22Rv1 (cell line): ENCODE measurements at regions not wholly inside any gene's neighbourhood (a gene's known extent, or its start where the extent isn't known, plus 50 kb on each side); places are given as distances from the start of the nearest gene placed in this dataset.
"Not testable (repeated sequence)": the region's sequence is repeated elsewhere in the genome, so short reads cannot be mapped to it uniquely, and the experiment has no call there.

Experiments used
- H3K27ac ChIP-seq: fragments of 450-650 bp; 2 replicates; pipeline ENCODE4 v1.5.1; 2017
- CTCF ChIP-seq: fragments of 450-650 bp; IDR thresholded peaks from 2 replicates; pipeline ENCODE4 v1.5.1; 2017; ENCODE audit warnings: mild to moderate bottlenecking
- ZFX ChIP-seq: fragments of 450-650 bp; IDR thresholded peaks from 2 replicates; pipeline ENCODE4 v1.6.1; 2017; ENCODE audit warnings: antibody characterized with exemption, borderline replicate concordance

- TF ChIP-seq CTCF (no peak), ZFX (no peak)
- H3K27ac ChIP-seq = peak overlapping the region; percentile 67
Observed at GRCh38 chr10:46787321-46787615, 124.0 kb upstream of the PTPN20 start.

GRCh38 chr10:46792657-46793357 is 118.4 kb upstream of the PTPN20 start:
- not testable (repeated sequence) for H3K27ac ChIP-seq

GRCh38 chr10:46796351-46796750 is 114.9 kb upstream of the PTPN20 start:
- not testable (repeated sequence) for H3K27ac ChIP-seq

GRCh38 chr10:46802010-46802409 is 109.2 kb upstream of the PTPN20 start:
- not testable (repeated sequence) for H3K27ac ChIP-seq

- not testable (repeated sequence) for H3K27ac ChIP-seq
Observed at GRCh38 chr10:46803082-46803481, 108.1 kb upstream of the PTPN20 start.

- not testable (repeated sequence) for H3K27ac ChIP-seq
Observed at GRCh38 chr10:46810222-46810621, 101.0 kb upstream of the PTPN20 start.

- not testable (repeated sequence) for H3K27ac ChIP-seq
Observed at GRCh38 chr10:46816126-46816525, 95.1 kb upstream of the PTPN20 start.

GRCh38 chr10:46840393-46841050 is 70.7 kb upstream of the PTPN20 start:
- H3K27ac ChIP-seq = not testable (repeated sequence)

GRCh38 chr10:46841051-46841593 is 70.1 kb upstream of the PTPN20 start:
- not testable (repeated sequence) for H3K27ac ChIP-seq

GRCh38 chr10:46845194-46845593 is 66.0 kb upstream of the PTPN20 start:
- not testable (repeated sequence) for H3K27ac ChIP-seq

GRCh38 chr10:46845640-46846039 is 65.6 kb upstream of the PTPN20 start:
- not testable (repeated sequence) for H3K27ac ChIP-seq

GRCh38 chr10:46860753-46861152 is 50.5 kb upstream of the PTPN20 start:
- not testable (repeated sequence) for H3K27ac ChIP-seq
